Vagina (tissue), 2 donors: ENCODE measurements at regions not wholly inside any gene's neighbourhood (a gene's known extent, or its start where the extent isn't known, plus 50 kb on each side); places are given as distances from the start of the nearest gene placed in this dataset.

Experiments used
- DNase-seq, 2 donors: peaks; one replicate each; pipeline ENCODE4 v3.0.0-alpha.2; 2017; ENCODE audit errors: extremely low spot score in 2 of 2
- H3K27ac ChIP-seq: fragments of 200-600 bp; sonication (generic); one replicate; pipeline ENCODE4 v1.5.1; 2019
- H3K27me3 ChIP-seq: fragments of 200-600 bp; sonication (generic); one replicate; pipeline ENCODE4 v1.5.1; 2019
- H3K36me3 ChIP-seq, 2 donors: fragments of 200-600 bp; sonication (generic); one replicate each; pipeline ENCODE4 v1.5.1; 2017 to 2019
- H3K4me1 ChIP-seq: fragments of 200-600 bp; sonication (generic); one replicate; pipeline ENCODE4 v1.5.1; 2019
- H3K4me3 ChIP-seq, 2 donors: fragments of 200-600 bp; sonication (generic); 1 replicate in 1 of 2; 2 replicates in 1 of 2; pipeline ENCODE4 v1.5.1; 2016 to 2019
- H3K9me3 ChIP-seq: fragments of 200-600 bp; sonication (generic); one replicate; pipeline ENCODE4 v1.5.1; 2019
- POLR2A ChIP-seq, 2 donors: fragments of 450-650 bp; IDR thresholded peaks; one replicate each; pipeline ENCODE4 v1.6.1; 2017; ENCODE audit warnings: antibody characterized with exemption in 2 of 2, mild to moderate bottlenecking in 2 of 2, moderate library complexity in 2 of 2
- POLR2AphosphoS5 ChIP-seq, 2 donors: sonication (generic); formaldehyde crosslinking; IDR thresholded peaks; one replicate each; pipeline ENCODE4 v1.9.0; 2017; ENCODE audit warnings: antibody characterized with exemption in 2 of 2, mild to moderate bottlenecking in 2 of 2, low read depth in 1 of 2; ENCODE audit not compliant: insufficient read depth in 1 of 2
- intact Hi-C: fragments of 100-400 bp; cut with DNase I; formaldehyde crosslinking; loops from one replicate; pipeline ENCODE4 v1.15.1; 2023
- TF ChIP-seq, protein P1 (sequence below), 3 experiments: fragments of 450-650 bp in 2 of 3; fragments of 200-600 bp in 1 of 3; sonication (generic) in 1 of 3; IDR thresholded peaks; one replicate each; pipeline ENCODE4 v1.5.1; 2017 to 2019; ENCODE audit warnings: antibody characterized with exemption in 3 of 3, mild to moderate bottlenecking in 2 of 3, moderate library complexity in 2 of 3

DNA sequence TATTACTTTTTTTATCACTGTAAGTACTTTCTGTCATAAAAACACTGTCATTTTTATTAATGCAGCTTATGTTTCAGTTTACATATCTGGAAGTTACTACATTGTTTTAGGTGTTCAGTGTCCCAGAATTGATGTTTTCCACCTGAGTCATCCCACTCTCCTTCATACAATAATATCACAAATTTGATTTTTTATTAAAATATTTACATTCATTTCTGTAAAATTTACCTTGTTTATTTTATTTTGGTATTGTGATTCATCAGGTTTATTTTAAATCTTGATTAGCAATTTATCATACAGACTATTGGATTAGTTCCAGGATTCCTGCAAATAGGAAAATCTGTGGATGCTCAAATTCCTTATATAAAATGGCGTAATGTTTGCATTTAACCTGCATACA lies 1662.9 kb downstream of the SUCLG1 start:
- H3K4me1 ChIP-seq, result no peaks in the 10 kb centered on the region
- intact Hi-C loops, result no loop called here
- no peak for DNase-seq
- no peaks in the 10 kb centered on the region for H3K9me3 ChIP-seq
- H3K36me3 ChIP-seq, result no peaks in the 10 kb centered on the region
- no peak overlapping the region for H3K27ac ChIP-seq
- TF ChIP-seq, protein P1, sequence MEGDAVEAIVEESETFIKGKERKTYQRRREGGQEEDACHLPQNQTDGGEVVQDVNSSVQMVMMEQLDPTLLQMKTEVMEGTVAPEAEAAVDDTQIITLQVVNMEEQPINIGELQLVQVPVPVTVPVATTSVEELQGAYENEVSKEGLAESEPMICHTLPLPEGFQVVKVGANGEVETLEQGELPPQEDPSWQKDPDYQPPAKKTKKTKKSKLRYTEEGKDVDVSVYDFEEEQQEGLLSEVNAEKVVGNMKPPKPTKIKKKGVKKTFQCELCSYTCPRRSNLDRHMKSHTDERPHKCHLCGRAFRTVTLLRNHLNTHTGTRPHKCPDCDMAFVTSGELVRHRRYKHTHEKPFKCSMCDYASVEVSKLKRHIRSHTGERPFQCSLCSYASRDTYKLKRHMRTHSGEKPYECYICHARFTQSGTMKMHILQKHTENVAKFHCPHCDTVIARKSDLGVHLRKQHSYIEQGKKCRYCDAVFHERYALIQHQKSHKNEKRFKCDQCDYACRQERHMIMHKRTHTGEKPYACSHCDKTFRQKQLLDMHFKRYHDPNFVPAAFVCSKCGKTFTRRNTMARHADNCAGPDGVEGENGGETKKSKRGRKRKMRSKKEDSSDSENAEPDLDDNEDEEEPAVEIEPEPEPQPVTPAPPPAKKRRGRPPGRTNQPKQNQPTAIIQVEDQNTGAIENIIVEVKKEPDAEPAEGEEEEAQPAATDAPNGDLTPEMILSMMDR (IDR thresholded peaks at IDR 0.05), result no peak
- TF ChIP-seq POLR2A (IDR thresholded peaks at IDR 0.05) (no peak), POLR2AphosphoS5 (IDR thresholded peaks at IDR 0.05; ENCODE audit: insufficient read depth in 1 of 2, low read depth in 1 of 2) (no peak)
- H3K27me3 ChIP-seq, result no peaks in the 10 kb centered on the region
- H3K4me3 ChIP-seq, result no peak overlapping the region

DNA sequence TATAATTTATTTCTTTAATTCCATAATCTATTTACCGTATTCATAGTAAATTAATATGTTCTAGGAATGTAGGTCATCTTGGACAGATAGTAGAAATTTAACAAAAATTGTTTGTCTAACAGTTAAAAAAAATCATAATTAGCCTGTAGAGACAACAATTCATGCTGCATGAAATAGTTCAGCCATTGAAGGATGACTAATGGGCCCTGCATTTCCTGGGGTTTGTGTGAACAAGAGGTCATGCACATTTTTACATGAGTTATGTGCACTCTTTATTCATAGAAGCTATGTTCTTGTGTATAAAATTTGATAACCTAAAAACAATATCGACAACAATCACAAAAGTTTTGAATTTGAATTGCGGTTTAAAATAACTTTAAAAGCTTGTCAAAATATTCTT lies 1663.6 kb downstream of the SUCLG1 start:
- no peaks in the 10 kb centered on the region for H3K4me1 ChIP-seq
- H3K36me3 ChIP-seq, result no peaks in the 10 kb centered on the region
- TF ChIP-seq, protein P1 (IDR thresholded peaks at IDR 0.05), result no peak
- TF ChIP-seq POLR2AphosphoS5 (IDR thresholded peaks at IDR 0.05; ENCODE audit: insufficient read depth in 1 of 2, low read depth in 1 of 2), result no peak
- no peak for TF ChIP-seq POLR2A (IDR thresholded peaks at IDR 0.05)
- no peaks in the 10 kb centered on the region for H3K27me3 ChIP-seq
- DNase-seq, result no peak
- no peak overlapping the region for H3K4me3 ChIP-seq
- no peak overlapping the region for H3K27ac ChIP-seq
- no peaks in the 10 kb centered on the region for H3K9me3 ChIP-seq
- intact Hi-C loops, result no loop called here

DNA sequence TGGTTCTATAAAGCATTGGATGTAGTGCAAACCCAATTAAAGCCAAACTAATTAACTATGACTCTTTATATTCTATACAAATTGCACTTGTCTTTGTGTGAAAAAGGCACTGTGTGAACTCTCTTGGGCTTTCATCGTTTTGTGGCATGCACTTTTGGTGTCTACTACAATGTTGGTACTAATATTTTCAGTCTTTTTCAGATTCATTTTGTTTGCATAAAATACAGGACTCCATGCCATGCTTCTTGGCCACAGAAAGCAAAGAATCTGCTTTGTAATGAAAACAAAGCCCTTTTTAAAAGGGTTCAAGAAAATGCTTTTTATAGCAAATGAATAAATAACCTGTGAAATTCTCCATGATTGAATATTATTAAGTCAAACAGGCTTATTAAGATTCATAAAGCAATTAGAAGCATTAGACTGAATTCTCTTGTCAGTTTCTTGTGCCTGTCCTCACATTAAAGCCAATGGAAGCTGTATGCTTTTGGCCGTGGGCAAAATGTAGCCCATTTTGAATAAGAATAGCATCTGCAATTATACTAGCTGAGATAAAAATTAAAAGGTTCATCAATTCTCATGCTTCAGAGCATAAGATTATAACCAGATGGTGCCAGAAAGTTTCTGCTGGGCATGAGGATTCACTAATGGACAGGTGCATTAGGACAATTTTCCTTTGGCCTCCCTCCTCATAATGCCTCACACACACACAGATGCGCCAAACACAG lies 1665.2 kb downstream of the SUCLG1 start:
- Histone ChIP-seq H3K9me3 (no peaks in the 10 kb centered on the region), H3K4me1 (no peaks in the 10 kb centered on the region), H3K27ac (no peak overlapping the region), H3K36me3 (no peaks in the 10 kb centered on the region), H3K4me3 (no peak overlapping the region), H3K27me3 (no peaks in the 10 kb centered on the region)
- intact Hi-C loops, result no loop called here
- DNase-seq, result no peak
- TF ChIP-seq, protein P1 (IDR thresholded peaks at IDR 0.05), result no peak
- TF ChIP-seq POLR2AphosphoS5 (IDR thresholded peaks at IDR 0.05; ENCODE audit: insufficient read depth in 1 of 2, low read depth in 1 of 2) (no peak), POLR2A (IDR thresholded peaks at IDR 0.05) (no peak)

DNA sequence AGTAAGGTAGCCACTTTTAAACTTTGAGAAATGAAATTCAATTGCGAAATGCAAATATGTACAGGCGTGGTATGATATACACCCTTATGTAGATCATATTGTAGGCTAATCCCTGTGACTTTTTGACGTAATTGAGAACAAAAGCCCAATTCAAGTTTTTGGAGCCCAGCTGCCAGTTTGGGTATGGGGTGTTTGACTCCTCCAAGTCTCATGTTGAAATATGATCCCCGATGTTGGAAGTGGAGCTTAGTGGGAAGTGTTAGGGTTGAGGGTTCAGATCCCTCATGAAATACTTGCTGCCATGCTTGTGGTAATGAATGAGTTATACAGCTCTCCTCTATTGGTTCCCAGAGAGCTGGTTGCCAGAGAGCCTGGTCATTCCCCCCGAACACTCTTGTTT lies 1666.8 kb downstream of the SUCLG1 start:
- no peak overlapping the region for H3K4me3 ChIP-seq
- TF ChIP-seq POLR2A (IDR thresholded peaks at IDR 0.05) (no peak), POLR2AphosphoS5 (IDR thresholded peaks at IDR 0.05; ENCODE audit: insufficient read depth in 1 of 2, low read depth in 1 of 2) (no peak)
- TF ChIP-seq, protein P1 (IDR thresholded peaks at IDR 0.05), result no peak
- intact Hi-C loops, result no loop called here
- no peaks in the 10 kb centered on the region for H3K36me3 ChIP-seq
- H3K9me3 ChIP-seq, result no peaks in the 10 kb centered on the region
- H3K27me3 ChIP-seq, result no peaks in the 10 kb centered on the region
- no peaks in the 10 kb centered on the region for H3K4me1 ChIP-seq
- H3K27ac ChIP-seq, result no peak overlapping the region
- no peak for DNase-seq

DNA sequence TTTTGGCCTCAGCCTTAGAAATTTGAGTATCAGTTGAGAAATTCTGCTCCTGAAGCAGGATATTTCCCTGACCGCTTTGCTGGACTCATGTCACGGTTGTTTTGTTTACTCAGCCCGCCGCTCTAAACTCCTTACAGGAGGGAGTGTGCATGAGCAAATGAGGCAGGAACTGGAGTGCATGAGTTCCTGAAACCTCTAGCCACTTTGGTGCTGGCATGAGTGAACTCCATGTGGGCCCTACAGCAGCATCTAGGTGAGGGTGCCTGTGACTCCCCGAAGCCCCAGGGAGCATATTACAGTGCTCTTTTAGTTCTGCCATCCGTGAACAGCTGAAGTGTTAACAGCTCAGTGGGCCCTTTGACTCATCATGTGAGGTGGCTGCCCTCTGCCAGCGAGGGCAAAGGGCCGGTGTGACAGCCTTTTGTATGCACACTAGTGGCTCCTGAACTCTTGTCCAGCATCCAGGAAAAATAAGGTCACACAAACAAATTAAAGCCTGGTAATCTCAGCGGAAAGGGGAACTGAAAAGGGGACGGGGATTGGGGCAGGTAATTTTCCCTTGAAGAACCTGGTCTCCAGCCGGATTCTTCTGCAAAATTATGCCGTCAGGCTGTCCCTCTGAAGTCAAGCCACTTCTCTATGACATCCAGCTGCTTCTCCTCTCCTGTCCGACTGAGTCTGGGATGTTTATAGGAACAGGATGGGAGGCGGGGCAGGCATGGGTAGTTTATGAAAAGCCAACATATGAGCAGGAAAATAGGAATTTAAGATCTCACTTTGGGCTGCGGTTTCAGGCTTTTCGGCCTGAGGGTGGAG lies 1668.7 kb downstream of the SUCLG1 start:
- Histone ChIP-seq H3K36me3 (no peaks in the 10 kb centered on the region), H3K4me3 (no peak overlapping the region), H3K27ac (no peak overlapping the region), H3K4me1 (no peaks in the 10 kb centered on the region), H3K9me3 (no peaks in the 10 kb centered on the region), H3K27me3 (no peaks in the 10 kb centered on the region)
- intact Hi-C loops, result no loop called here
- TF ChIP-seq POLR2AphosphoS5 (IDR thresholded peaks at IDR 0.05; ENCODE audit: insufficient read depth in 1 of 2, low read depth in 1 of 2) (no peak), POLR2A (IDR thresholded peaks at IDR 0.05) (no peak)
- TF ChIP-seq, protein P1 (IDR thresholded peaks at IDR 0.05), result no peak
- DNase-seq, result no peak
